HPDE6-E6E7 (cell line): ENCODE measurements at regions not wholly inside any gene's neighbourhood (a gene's known extent, or its start where the extent isn't known, plus 50 kb on each side); places are given as distances from the start of the nearest gene placed in this dataset.
A peak's percentile ranks its signal among the peaks of the same experiment; 100 is the strongest.

ENCODE experiments used
- DNase-seq: peaks from one replicate; pipeline ENCODE4 v3.0.0; 2011; ENCODE audit warnings: missing footprints; ENCODE audit errors: extremely low spot score

DNA sequence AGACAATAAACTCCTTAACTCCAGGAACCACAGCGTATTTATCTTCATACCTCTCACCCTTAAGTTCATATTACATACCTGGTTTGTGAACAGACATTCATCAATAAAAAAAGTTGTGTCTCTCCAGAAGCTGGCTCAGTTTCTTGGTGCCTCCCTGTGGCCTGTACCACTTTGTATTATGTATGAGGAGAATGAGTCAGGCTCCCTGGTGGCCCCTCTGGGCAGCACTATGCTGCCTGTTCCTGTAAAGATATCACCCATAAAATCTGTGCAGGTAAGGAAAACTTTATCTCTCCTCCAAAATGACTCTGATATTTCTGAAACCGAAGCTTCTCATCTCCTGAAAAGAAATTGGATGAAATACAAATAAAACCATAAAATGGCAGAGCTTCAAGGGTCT, 198.4 kb upstream of the NT5C1B start:
- no peak for DNase-seq

DNA sequence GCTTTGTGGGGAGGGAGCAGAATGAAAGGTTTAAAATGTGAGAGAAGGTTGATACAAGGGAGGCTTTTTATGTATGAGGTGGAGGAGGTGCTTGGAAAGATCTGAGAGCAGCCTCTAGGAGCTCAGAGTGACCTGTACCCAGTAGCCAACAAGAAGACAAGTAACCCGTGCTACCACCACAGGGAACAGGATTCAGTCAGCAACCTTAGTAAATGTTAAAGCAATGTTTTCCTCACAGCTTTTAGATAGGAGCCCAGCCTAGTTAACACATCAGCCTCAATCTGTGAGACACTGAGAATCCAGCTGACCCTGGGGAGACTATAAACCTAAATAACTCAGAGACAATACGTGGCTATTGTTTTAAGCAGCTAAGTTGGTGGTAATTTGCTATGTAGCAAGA, 194.9 kb upstream of the NT5C1B start:
- DNase-seq, result no peak

DNA sequence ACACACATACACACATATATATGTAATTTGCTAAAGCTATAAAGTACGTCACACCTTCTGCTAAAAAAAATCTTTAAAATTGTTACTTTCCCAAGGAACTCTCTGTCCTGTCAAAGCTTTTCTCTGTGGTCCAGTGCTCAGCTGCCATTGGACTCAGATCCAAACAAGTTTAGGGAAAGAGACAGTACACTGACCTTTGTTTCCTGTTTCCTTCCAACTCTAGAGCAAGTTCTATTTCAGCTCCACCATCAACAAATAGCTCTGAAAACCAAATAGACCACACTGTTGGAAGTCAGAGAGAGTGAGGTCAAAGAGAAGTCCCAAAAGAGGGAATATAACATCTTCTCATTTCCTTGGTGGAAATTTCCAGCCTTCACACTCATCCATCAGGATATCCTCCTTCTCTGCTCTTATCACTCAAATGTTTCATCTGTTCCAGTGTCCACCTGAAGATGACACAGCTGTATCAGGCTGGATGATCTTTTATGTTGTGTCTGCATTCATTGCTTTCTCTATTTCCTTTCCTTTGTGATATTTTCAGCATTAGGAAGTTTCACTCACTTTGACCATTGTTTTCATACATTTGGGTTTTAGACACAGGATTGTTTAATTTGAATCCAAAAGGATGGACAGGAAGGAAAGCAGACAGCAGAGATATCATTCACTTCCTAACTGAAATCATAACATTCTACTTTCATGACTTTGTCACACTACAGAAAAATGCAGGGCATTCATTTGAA, 192.3 kb upstream of the NT5C1B start:
- DNase-seq, result no peak

DNA sequence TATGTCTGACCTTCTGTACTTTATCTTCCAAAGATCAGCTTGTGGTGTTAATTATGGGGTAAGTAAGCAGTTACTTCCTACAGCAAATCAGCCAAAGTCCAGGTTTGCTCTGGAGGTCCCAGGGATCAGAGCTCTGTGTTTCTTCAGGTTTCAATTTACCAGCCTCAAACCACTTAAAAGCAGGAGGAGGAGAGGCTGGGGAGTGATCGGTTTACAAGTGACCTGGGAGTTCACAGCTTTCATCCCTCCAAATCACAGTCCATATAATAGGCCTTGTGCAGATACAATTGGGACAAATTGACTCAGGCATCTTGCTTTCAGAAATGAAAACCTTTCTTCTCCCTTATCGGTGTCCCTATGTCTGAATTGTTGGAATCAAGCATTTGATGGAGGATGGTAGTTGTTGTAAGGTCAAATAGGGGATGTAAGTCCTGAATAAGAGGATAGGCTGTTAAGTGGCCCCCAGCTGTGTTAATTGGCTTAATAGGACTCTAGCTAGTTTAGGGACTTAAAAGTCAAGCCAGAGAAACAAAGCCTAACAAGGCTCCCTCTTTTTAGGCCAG, 188.0 kb upstream of the NT5C1B start:
- no peak for DNase-seq

DNA sequence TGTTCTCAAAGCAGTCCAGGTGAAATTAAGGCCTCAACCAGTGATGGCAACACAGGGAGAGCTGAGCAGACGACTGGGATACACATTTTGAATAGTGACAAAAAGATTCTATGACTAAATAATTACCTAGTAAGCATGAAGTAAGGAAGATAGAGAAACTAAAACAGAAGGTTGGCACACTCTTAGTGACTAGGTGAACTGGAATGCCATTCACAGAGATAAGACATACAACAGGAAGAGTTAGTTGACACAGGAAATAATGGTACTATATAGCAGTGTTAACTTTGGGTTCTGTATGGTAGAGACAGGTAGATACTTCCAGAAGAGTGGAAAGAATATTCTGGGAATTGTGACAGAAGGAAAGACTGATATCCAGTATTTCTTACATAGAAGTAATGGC, 181.8 kb upstream of the NT5C1B start:
- DNase-seq, result no peak

DNA sequence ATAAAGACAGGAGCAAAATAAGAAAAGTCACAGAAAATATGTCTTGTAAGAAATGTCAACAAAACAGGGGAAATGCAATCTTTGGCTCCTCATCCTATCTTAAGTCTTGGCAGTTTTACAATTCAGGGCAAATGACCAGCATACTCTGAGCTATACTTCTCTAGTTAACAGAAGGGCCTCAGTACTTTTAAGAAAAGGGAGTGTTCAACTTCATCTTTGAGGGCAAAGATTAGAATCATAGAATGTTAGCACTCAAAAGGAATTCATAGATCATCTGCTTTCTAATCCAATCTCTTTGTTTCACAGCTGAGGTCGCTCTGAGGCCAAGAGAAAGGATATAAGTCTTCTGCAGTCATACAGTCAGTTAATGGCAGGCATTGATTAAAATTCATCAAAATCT, 174.0 kb upstream of the NT5C1B start:
- no peak for DNase-seq

DNA sequence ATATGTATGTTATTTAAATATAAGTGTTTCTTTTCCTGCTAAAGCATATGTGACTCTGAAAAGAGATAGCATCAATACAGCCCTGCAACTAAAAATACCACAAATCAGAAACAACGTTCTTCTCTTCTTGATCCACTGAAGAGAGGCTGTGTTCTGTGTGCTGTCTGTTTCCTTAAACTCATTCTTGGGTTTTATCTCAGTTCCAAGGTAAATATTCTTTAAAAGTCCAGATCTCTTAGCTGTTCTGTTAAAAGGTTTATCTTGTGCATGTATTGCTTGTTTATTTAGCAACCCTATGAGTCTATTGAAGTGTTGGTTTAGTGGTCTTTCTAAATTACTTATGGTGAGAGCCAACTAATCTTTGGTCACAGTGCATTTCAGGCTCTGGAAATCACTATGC, 173.3 kb upstream of the NT5C1B start:
- DNase-seq, result no peak

DNA sequence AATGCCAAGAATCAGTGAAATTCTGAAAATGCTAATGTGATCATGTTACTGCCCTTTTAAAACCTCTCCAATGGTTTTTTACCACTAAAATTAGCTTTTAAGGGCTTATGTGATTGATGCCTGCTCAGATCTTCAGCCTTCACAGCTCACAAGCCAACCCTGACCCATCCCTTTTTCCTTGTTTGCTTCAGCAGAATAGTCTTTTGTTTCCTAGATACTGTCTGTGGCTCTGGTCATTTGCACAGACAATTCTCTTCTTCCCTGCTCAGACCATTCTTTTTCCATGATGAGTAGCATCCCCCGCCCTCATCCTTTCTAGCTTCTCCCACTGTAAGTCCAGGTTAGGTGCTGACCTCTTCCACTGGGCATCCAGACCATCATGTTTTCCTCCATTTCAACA, 164.9 kb upstream of the NT5C1B start:
- no peak for DNase-seq

DNA sequence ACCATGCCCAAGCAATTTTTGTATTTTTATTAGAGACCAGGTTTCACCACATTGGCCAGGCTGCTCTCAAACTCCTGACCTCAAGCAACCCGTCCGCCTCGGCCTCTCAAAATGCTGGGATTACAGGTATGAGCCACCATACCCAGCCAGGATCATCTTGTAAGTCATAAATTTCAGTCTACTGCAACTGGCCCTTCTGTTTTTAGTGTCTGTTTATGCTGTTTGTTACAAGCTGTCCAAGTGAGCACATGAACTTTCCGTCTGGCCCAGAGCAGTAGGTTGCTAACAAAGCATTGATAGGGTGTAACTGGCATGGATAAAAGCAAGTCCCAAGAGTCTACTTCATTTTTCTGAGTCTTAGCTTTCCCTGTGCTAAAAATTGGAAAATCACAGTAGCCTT, 164.4 kb upstream of the NT5C1B start:
- no peak for DNase-seq

DNA sequence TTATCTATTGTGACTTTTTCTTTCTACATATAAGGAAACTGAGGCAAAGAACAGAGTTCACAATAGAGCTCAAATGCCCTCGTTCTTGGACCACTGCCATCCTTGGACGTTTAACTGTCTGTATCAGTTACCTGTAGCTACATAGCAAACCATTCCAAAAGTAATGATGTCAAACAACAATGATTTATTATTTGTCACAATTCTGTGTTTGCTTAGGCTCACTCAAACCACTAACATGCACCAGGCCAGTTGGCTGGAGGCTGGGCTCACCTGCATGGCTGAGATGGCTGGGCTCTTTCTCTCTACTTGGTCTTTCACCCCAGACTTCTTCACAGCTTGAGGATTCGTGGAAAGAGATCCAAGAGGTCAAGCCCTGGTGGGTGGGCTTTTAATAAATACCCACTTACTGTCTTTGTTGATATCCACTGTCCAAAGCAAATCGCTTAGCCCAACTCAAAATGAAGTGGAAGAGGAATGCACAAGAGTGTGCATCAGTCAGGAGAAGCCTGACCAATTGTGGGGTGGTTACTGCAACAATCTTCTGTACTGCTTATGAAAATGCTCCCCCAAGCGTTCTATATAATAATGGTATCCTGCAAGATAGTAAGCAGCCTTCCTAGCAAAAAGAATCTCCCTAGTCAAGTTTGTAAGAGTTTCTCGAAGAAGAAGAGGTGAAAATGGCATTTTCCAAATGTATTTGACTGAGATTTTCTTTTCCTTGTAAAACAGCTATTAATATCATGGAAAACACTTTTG, 163.5 kb upstream of the NT5C1B start:
- no peak for DNase-seq

DNA sequence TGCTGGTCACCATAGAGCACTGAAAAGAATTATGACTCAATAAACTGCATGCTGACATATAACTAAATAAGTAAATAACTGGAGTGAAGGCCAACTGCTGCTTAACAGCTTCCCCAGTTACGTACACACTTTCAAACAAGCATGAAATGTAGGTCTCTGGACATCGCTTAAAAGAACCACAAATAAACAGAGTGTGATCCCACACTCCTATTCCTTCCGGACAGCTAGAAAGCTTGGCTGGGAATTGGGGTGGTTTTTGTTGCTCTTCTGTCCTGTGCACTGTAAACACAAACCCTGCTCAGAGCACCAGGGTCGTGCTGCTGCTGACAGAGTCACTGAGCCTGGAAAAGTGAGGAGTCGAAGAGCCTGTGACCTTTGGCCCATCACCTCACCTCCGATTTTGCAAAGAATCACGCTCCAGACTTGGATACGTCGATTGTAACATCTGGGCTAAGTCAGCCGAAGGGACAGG, 162.7 kb upstream of the NT5C1B start:
- no peak for DNase-seq

DNA sequence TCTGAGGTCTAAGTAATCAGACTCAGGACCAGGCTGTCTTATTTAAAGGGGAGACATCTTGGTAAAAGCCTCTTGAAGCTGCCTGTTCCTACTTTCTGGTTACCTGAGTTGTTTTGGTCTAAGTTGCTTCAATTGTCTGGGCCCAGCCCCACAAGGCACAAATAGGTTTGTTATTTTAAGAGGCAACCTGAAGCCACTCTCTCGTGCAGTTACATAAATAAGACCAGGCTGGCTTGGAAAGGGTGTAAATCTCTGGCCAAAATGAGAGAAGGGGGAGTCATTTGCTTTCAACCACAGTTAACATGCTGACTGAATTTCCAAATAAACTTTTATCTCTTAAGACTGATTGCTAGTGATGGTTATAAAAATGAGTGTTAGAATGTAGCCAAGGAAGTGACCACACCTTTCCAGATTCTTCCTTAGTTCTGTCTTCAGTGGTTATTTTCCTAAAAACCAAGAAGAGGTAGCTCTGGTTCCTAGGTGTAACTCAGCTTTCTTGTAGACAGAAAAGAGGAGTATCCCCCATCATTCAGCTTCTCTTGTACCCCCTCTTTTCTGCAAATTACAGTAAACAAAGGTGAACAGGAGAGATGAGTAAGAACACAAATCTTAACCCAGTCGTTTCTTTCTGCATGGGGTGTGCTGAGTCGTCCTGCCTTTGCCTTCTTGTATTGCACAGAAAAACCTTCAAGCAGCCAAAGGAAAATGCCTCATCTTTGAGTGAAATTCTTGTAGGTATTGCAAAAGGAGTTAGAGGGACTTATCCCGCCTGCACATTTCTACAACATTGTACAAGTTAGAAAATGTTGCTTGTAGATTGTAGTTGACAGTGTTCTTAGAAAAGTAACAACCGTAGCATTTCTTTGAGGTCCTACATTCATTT, 161.5 kb upstream of the NT5C1B start:
- DNase-seq, result no peak

DNA sequence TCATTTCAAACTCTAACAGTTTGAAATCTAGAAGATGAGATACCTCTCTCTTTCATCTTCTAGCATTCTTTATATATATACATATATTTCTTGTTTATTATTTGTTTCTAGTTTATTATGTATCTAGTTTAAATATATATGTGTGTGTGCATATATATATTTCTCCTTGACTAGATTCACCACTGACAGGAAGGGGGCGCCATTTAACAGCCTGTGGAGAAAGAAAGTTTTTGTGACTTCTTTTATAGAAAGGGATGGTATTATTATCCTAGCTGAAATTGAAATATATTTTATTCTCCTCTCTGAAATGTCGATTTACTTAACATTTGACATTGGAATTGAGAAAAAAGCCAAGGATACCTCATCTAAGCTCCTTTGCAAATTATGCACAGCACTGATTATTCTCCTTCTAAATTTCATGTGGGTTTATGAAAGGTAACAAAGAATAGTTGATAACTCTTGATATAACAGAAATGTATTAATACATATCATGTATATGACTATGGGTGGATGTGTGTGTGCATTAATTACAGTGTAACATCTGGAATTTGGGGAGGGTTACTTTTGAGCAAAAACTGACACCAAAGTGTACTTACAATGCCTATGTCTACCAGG, 160.7 kb upstream of the NT5C1B start:
- peak; percentile 17 for DNase-seq

DNA sequence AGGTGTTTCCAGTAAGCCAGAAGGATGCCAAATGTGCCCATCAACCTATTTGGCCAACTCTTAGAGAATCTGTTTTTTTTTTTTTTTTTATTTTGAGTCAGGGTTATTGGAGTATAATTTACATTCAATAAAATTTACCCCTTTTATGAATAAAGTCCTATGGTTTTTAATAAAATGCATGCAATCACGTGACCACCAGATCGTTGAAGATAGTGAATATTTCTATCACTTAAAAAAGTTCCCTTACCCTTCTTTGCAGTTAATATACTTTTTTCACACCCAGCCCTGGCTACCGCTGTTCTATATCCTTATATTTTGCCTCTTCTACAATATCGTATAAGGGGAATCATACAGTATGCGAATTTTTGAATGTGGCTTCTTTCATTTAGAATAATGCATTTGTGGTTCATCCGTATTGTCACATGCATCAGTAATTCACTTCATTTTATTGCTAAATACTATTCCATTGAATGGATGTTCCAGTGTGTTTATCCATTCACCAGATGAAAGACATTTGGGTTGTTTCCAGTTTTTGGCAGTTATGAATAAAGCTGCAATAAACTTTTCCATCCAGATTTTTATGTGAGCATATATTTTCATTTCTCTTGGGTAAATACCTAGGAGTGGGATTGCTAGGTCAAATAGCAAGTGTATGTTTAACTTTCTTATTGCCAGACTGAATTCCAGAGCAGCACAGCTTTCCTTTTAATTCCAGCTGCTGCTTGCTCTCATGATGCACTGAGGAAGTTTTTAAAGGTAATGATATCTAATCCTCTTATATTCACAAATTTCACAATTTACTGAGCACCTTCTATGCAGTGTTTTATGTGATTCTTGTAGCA, 156.3 kb upstream of the NT5C1B start:
- DNase-seq, result no peak

DNA sequence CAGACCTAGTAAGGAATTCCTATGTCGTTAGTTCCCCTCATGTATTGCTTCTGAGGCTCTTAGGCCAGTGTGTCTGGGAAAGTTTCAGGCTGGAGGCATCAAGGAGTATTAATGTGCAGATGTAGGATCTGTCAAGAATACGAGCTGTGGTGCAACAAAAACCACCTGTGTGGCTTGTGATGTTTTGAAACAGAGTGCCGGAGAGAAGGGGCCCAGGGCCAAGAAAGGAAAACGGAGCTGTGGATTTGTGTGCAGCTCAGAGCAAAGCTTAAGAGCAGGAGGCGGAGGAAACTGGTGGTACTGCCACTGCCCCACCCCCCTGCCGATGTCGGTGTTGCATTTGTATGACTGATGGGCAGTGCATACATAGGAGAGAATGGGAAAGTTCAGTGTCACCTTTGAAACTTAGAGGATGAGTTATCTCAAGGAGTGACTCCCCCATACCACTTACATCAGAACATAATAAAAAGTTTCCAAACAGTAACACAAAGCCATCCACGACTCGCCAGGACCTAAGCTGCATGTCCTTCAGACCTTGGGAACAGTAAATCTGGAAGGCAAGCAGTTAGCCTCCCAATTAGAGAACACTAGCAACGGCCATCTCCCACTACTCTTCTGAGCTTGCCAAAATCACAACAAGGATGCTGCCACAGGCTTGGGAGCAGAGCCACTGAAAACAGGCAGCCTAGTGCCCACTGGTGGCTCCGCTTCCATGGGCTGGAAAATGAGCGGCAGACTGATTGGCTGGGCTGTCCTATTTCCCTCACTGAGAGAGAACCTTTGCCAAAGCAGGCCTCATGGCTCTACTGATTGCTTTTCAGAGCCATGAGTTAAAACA, 152.7 kb upstream of the NT5C1B start:
- no peak for DNase-seq

DNA sequence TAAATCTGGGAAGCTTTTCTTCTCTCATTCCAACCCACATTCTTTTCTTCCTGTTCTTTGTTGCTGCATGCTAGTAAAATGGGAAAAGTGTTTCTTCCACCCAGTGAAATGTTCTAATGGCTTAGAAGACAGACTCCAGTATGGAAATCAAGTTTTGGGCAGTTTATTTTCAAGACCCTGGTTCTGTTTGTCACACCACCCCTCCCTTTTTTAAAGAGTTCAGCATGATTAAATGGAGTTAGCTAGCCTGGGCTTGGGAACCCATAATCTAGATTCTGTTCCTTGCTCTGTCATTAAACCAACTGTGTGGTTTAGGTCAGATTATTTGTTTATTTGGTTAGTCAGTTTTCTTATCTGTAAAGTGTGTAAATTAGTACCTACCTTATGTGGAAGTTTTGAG, 151.8 kb upstream of the NT5C1B start:
- DNase-seq, result no peak

DNA sequence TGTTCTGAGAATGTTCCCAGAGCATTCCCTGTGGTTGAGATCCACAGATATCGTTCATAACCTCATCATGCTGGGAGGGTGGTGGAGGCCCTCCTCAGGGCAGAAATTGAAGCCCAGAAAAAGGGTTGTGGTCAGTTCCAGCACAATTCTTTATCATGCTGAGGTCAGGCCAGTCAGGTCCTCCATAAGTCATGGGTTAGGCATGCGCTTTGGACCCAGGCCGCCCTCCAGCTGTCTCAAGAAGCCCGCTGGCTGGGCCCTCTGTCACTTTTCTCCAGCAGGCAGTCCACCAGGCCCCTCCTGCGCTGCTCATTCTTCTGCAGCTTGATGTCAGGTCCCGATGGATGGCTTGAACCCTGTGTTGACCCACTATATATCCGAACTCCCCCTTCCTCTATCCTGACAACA, 151.1 kb upstream of the NT5C1B start:
- no peak for DNase-seq

DNA sequence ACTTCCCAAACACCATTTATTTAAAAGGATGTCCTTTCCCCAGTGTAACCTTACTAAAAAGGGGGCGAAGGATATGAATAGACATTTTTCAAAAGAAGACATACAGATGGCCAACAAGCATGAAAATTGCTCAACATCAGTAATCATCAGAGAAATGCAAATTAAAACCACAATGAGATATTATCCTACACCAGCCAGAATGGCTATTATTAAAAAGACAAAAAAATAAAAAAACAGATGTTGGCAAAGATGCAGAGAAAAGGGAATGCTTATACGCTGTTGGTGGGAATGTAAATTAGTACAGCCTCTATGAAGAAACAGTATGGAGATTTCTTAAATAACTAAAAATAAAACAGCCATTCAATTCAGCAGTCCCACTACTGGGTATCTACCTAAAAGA, 142.3 kb upstream of the NT5C1B start:
- DNase-seq, result no peak

DNA sequence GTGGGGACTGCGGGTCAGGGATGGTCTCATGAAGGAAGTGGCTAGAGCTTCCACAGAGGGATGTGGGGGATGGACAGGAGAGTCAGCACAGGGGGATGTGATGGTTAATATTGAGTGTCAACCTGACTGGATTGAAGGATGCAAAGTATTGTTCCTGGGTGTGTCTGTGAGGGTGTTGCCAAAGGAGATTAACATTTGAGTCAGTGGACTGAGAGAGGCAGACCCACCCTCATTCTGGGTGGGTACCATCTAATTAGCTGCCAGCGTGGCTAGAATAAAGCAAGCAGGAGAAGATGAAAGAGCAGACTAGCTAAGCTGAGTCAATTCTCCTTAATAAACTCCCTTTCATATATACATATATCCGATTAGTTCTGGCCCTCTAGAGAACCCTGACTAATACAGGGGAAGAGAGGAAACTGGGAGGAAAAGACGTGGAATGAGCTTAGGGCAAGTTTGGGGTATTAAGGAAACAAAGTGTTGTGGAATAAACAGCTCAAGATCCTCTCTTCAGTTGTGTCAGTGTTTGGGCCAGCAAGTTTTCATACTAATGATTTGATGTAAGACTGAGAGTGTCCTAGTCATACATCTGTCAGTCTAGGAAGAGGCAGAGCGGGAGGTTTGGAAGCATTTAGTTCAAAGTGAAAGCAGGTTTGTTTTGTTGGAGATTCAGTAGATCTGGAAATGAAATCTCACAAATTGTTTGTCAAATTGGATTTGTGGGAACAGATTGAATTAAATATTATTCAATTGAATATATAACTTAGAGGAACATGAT, 135.2 kb upstream of the NT5C1B start:
- no peak for DNase-seq
